HG02588 (cell line): ENCODE measurements at regions not wholly inside any gene's neighbourhood (a gene's known extent, or its start where the extent isn't known, plus 50 kb on each side); places are given as distances from the start of the nearest gene placed in this dataset.

ENCODE experiments used
- ATAC-seq: cut with Tn5 transposase; IDR thresholded peaks from one replicate; pipeline ENCODE4 v1.9.1; 2021; ENCODE audit warnings: mild to moderate bottlenecking, moderate library complexity; ENCODE audit not compliant: unreplicated experiment

GRCh38 chr2:120439637-120440384 is 93.9 kb downstream of the INHBB start:
- no peak for ATAC-seq

DNA sequence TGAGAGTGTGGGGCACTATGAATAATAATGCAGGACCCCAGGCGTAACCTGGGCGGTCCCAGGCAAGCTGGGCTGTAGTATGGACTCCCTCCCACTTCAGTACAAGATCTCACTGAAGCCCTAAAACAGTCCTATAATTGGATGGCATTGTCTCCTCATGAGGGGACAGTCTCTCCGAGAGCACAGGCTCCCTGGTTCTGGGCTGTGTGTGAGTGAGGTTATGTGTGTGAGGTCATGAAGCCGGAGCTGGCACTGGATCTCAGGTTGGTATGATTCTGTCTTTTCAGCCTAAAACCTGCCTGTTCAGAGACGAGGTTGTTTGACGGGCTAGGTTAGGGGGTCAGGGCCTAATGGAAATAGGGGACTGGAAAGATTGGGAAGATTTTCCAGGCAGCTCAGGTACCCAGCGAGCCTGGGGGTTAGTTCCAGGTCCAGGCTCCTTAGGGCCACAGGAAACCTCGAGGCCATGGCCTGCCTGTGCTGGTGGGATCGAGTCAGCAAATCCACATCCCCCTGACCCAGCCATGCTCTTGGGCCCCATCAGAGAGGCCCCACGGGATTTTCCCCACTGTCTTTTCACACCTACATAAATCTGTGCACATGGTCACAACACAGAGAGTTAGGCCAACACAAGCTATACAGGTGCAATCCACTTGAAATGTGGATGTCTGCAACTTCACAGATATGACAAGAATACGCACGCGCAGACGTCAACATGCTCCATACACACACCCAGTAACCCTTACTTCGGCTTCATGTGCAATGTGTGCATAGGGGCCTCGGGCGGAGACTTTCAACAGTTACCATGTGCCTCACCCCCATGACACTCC is 94.8 kb downstream of the INHBB start:
- ATAC-seq: no peak

- ATAC-seq: no peak
These were observed 95.4 kb downstream of the INHBB start for GRCh38 chr2:120441351-120441700.

DNA sequence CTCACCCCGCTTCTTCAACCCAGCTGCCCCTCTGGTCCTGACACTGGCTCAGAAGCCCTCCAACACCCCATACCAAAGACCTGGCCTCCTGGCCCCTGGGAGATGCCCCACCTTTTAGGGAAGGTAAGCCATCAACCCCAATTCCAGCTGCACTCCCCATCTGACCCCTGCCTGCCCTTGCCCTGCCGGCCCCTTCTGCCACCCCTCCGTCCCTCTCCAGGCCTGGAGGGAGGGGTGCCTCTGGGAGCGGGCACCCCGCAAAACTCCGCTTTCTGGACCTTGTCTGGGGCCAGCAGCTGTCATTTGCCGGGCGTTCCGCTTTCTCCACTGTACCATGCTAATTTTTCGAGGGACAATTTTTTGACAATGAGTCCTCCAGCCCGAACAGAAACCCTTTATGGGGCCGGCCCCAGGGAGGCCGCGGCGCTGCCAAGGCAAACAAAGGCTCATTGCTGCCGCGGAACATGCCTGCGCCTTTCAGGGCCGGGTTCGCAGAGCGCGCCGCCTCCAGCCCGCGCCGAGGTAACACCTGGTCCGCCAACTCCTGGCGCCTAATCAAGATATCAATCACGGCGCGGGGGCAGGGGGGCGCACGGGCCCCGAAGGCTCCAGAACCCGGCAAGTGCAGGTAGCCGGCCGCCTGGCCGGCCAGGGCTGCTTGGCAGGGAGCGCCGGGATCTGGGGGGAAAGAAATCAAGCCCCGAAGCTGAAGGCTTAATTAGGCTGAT is 96.0 kb downstream of the INHBB start:
- no peak for ATAC-seq

- no peak for ATAC-seq
These were observed 96.6 kb downstream of the INHBB start for GRCh38 chr2:120442541-120442922.

GRCh38 chr2:120442923-120443571 is 97.1 kb downstream of the INHBB start:
- ATAC-seq: no peak

GRCh38 chr2:120443946-120444345 is 98.0 kb downstream of the INHBB start:
- no peak for ATAC-seq

- ATAC-seq: no peak
These were observed 98.8 kb downstream of the INHBB start for GRCh38 chr2:120444691-120445240.

GRCh38 chr2:120445449-120446143 is 99.7 kb downstream of the INHBB start:
- ATAC-seq: no peak

GRCh38 chr2:120446236-120447126 is 100.5 kb downstream of the INHBB start:
- ATAC-seq: no peak

DNA sequence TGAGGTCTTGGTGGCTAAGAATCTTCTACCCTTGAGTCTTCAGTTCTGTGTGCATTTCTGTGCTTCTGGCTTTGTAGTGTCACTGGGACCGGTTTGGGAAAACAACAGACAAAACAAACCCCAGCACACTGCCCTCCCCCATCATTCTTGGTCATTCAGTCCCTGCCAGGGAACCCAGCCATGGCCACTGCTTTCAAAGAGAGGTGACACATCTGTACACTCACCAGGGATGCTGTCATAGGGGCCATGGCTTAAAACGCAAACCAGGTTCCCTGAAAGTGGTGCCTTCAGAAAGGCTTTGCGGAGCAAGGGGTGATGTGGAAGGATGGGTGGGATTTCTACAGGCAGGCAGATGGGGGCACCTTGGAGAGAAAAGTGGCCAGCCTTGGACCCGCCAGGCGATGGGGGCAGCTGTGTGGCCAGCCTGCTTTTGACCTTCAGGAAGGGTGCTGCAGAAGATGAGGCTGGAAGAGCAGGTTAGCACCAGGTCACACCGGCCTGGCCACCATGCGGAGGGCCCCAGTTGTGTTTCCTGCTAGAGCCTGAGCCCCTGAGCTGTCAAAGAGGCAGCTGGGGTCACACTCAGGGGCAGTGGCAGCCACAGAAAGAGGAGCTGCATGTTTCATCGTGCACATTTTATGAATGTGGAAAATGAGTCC is 101.3 kb downstream of the INHBB start:
- no peak for ATAC-seq

- ATAC-seq: no peak
These were observed 102.5 kb downstream of the INHBB start for GRCh38 chr2:120448436-120448835.

DNA sequence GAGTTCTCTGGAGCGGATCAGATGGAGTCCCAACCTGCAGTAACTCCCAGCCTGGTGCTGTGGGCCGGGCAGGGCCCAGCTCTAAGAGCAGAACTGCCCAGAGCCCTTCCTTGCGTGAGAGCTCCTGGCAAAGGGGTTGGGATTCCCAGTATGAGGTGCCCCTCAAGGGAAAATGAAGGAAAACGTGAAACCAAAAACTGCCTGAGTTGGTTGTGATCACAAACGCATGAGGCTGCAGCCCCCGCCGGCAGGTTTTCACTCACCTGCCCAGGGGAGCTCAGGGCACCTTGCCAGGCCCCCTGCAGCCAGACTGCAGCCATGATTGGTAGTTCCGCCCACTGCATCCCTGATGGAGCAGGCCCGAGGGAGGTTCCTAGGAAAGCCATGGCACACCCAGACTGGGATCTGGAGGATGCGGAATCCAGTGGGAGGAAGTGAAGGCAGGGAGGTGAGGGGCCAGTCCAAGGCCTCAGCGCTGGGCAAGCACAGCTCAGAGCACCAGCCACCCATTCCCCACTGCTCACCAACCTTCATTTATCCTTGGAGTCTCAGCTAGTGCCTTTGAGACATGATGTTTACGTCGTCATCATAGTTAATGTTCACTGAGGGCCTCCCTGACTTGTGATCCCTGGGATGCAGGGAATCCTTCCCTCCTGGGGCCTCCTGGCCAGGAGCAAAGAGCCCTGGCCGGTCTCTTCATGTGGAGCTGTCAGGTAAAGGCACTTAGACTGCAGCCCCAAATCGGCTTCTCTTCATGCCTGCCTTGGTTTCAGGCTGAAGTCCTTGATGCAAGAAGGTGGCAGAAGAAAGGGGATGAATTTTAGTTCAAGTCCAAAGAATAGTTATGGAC is 103.2 kb downstream of the INHBB start:
- ATAC-seq: no peak

GRCh38 chr2:120450196-120450820 is 104.4 kb downstream of the INHBB start:
- ATAC-seq: no peak

- no peak for ATAC-seq
These were observed 105.4 kb downstream of the INHBB start for GRCh38 chr2:120451334-120451733.

- no peak for ATAC-seq
These were observed 106.2 kb downstream of the INHBB start for GRCh38 chr2:120452131-120452530.

DNA sequence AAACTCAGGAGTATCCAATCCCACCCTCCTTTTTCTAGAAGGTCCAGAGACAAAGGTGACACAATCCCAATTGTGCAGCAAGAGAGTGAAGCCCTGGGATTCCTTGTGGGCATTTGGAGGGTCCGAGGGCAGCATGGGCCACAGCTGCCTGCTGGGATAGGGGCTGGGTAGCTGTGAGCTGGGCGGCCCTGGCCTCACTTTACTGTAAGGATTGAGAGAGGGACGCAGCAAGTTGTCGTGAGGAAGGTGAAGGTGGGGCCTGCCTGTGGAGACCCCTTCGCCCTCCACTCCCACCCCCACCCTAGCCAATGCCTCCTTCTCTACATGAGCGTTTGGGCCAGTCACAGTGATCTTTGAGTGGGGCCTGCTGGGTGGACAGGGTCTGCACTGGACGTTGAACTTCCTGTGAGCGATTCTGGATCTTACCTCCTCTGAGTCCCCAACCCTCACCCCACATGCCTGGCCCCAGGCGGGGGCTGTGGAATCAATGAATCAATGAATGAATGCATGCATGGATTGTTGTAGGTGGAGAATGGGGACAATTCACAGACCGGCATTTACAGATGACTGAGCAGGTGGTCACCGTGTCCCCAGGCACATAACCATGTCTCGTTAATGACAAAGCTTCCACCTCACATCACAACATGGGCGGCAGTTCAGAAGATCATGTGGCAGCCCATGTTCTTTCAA is 107.2 kb downstream of the INHBB start:
- ATAC-seq: no peak
